ENCODE measurements at regions not wholly inside any gene's neighbourhood (a gene's known extent, or its start where the extent isn't known, plus 50 kb on each side); places are given as distances from the start of the nearest gene placed in this dataset.

DNA sequence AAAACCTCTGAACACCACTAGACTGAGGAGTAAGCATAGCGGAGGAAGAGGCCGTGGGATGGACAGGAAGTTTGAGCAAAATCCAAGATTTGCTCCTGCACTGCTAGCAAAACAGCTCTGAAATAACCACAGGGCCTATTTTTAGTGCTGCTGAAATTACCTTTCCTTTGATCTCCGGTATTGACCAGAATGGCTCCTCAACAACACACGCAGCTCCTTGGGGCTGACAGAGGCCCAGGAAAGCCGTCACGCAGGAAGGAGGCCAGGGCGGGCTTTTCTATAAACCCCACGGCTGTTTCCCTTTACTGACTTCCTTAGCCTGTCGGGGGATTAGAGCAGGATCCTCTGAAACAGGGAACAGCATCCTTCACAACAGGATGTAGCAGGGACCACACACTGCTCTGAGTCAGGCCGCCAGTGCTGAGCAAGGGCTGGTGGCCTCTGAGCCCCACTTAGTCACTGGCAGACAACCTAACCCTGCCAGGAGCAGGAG is 80.8 kb upstream of the LCLAT1 start:
- TF ChIP-seq POLR2AphosphoS5 (IDR thresholded peaks at IDR 0.05; ENCODE audit: insufficient read depth, low read depth, low read length) (no peak), MYC (IDR thresholded peaks at IDR 0.05; ENCODE audit: low read depth, low read length) (no peak), FOS (IDR thresholded peaks at IDR 0.05; ENCODE audit: borderline replicate concordance, insufficient read depth, low read length) (no peak), EZH2 (IDR thresholded peaks at IDR 0.05; ENCODE audit: borderline replicate concordance, low read depth, low read length, severe bottlenecking) (no peak)
- TF ChIP-seq, protein P1, sequence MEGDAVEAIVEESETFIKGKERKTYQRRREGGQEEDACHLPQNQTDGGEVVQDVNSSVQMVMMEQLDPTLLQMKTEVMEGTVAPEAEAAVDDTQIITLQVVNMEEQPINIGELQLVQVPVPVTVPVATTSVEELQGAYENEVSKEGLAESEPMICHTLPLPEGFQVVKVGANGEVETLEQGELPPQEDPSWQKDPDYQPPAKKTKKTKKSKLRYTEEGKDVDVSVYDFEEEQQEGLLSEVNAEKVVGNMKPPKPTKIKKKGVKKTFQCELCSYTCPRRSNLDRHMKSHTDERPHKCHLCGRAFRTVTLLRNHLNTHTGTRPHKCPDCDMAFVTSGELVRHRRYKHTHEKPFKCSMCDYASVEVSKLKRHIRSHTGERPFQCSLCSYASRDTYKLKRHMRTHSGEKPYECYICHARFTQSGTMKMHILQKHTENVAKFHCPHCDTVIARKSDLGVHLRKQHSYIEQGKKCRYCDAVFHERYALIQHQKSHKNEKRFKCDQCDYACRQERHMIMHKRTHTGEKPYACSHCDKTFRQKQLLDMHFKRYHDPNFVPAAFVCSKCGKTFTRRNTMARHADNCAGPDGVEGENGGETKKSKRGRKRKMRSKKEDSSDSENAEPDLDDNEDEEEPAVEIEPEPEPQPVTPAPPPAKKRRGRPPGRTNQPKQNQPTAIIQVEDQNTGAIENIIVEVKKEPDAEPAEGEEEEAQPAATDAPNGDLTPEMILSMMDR (IDR thresholded peaks at IDR 0.05; ENCODE audit: extremely low read depth in 1 of 2, insufficient read depth in 1 of 2, low read depth in 1 of 2, low read length in 2 of 2): no peak

All from endothelial cell of umbilical vein (primary cell).